K562 (cell line): ENCODE measurements at regions not wholly inside any gene's neighbourhood (a gene's known extent, or its start where the extent isn't known, plus 50 kb on each side); places are given as distances from the start of the nearest gene placed in this dataset.
A peak's percentile ranks its signal among the peaks of the same experiment; 100 is the strongest.

Experiments
- AFF4 ChIP-seq: sonication (generic); formaldehyde crosslinking; IDR thresholded peaks from 2 replicates; pipeline ENCODE4 v1.8.0; 2023; ENCODE audit warnings: mild to moderate bottlenecking, missing genetic modification reagents
- ARNT ChIP-seq, 2 experiments: fragments of 450-650 bp; IDR thresholded peaks; 2 replicates each; pipeline ENCODE4 v1.6.1; 2016; ENCODE audit warnings: mild to moderate bottlenecking in 1 of 2
- BCOR ChIP-seq: fragments of 450-650 bp; IDR thresholded peaks from 2 replicates; pipeline ENCODE4 v1.6.1; 2016
- BRD9 ChIP-seq: fragments of 450-650 bp; IDR thresholded peaks from 2 replicates; pipeline ENCODE4 v1.6.1; 2018; ENCODE audit warnings: low read depth; ENCODE audit not compliant: partially characterized antibody
- HEY1 ChIP-seq: fragments of 250-450 bp; sonication (Bioruptor Pico); IDR thresholded peaks from 2 replicates; pipeline ENCODE4 v1.5.0; 2020; ENCODE audit warnings: mild to moderate bottlenecking, moderate library complexity, borderline replicate concordance
- HMG20B ChIP-seq: fragments of 250-450 bp; sonication (Bioruptor Pico); IDR thresholded peaks from 2 replicates; pipeline ENCODE4 v1.5.0; 2021; ENCODE audit warnings: mild to moderate bottlenecking
- RBM15 ChIP-seq: fragments of 200-400 bp; formaldehyde crosslinking; IDR thresholded peaks from 2 replicates; pipeline ENCODE4 v1.6.1; 2018; ENCODE audit warnings: mild to moderate bottlenecking, low read length, moderate library complexity; ENCODE audit not compliant: insufficient read depth
- SMAD1 ChIP-seq: fragments of 150-350 bp; IDR thresholded peaks from 2 replicates; pipeline ENCODE4 v1.6.1; 2014; ENCODE audit warnings: low read length, low read depth; ENCODE audit not compliant: partially characterized antibody
- ZKSCAN1 ChIP-seq: fragments of 150-350 bp; IDR thresholded peaks from 2 replicates; pipeline ENCODE4 v1.6.1; 2016; ENCODE audit warnings: low read depth, low read length
- ZNF41 ChIP-seq: fragments of 250-450 bp; sonication (Bioruptor Pico); conservative IDR thresholded peaks from 2 replicates; pipeline ENCODE4 v1.4.0; 2020; ENCODE audit warnings: mild to moderate bottlenecking
- ZNF76 ChIP-seq: fragments of 250-450 bp; sonication (Bioruptor Pico); IDR thresholded peaks from 2 replicates; pipeline ENCODE4 v1.4.0; 2020; ENCODE audit warnings: mild to moderate bottlenecking, moderate library complexity, borderline replicate concordance
- ZZZ3 ChIP-seq: fragments of 450-650 bp; IDR thresholded peaks from 2 replicates; pipeline ENCODE4 v1.6.1; 2016; ENCODE audit warnings: antibody characterized with exemption, mild to moderate bottlenecking, moderate library complexity
- TF ChIP-seq, protein P1 (sequence below): fragments of 450-650 bp; IDR thresholded peaks from 2 replicates; pipeline ENCODE4 v1.6.1; 2016; ENCODE audit warnings: missing biosample characterization, missing genetic modification characterization
- TF ChIP-seq, protein P2 (sequence below): fragments of 450-650 bp; formaldehyde crosslinking; IDR thresholded peaks from 2 replicates; pipeline ENCODE4 v1.4.0; 2020; ENCODE audit warnings: mild to moderate bottlenecking, mixed read lengths

GRCh38 chr1:221316491-221317056, 425.3 kb downstream of the DUSP10 start (continued):
- TF ChIP-seq, protein P1, sequence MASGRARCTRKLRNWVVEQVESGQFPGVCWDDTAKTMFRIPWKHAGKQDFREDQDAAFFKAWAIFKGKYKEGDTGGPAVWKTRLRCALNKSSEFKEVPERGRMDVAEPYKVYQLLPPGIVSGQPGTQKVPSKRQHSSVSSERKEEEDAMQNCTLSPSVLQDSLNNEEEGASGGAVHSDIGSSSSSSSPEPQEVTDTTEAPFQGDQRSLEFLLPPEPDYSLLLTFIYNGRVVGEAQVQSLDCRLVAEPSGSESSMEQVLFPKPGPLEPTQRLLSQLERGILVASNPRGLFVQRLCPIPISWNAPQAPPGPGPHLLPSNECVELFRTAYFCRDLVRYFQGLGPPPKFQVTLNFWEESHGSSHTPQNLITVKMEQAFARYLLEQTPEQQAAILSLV (tag): peak; percentile 90
- TF ChIP-seq HMG20B (CRISPR knock-in tag) (no peak), HEY1 (CRISPR knock-in tag) (no peak), ZNF41 (CRISPR knock-in tag) (no peak), ZKSCAN1 (no peak), RBM15 (no peak), SMAD1 (no peak), ZZZ3 (no peak), BRD9 (no peak), ARNT (IDR thresholded peaks at IDR 0.05) (no peak), AFF4 (CRISPR knock-in tag) (no peak), ZNF76 (CRISPR knock-in tag) (peak; percentile 25; the same call in 1 of the 2 replicates), BCOR (no peak)
- TF ChIP-seq, protein P2, sequence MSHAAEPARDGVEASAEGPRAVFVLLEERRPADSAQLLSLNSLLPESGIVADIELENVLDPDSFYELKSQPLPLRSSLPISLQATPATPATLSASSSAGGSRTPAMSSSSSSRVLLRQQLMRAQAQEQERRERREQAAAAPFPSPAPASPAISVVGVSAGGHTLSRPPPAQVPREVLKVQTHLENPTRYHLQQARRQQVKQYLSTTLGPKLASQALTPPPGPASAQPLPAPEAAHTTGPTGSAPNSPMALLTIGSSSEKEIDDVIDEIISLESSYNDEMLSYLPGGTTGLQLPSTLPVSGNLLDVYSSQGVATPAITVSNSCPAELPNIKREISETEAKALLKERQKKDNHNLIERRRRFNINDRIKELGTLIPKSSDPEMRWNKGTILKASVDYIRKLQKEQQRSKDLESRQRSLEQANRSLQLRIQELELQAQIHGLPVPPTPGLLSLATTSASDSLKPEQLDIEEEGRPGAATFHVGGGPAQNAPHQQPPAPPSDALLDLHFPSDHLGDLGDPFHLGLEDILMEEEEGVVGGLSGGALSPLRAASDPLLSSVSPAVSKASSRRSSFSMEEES (CRISPR knock-in tag): no peak
